GM19351 (cell line): ENCODE measurements at regions not wholly inside any gene's neighbourhood (a gene's known extent, or its start where the extent isn't known, plus 50 kb on each side); places are given as distances from the start of the nearest gene placed in this dataset.
A peak's percentile ranks its signal among the peaks of the same experiment; 100 is the strongest.
"Not testable (repeated sequence)": the region's sequence is repeated elsewhere in the genome, so short reads cannot be mapped to it uniquely, and the experiment has no call there.

Experiments used
- ATAC-seq: cut with Tn5 transposase; IDR thresholded peaks from one replicate; pipeline ENCODE4 v1.9.1; 2021; ENCODE audit warnings: mild to moderate bottlenecking, moderate library complexity; ENCODE audit not compliant: unreplicated experiment

DNA sequence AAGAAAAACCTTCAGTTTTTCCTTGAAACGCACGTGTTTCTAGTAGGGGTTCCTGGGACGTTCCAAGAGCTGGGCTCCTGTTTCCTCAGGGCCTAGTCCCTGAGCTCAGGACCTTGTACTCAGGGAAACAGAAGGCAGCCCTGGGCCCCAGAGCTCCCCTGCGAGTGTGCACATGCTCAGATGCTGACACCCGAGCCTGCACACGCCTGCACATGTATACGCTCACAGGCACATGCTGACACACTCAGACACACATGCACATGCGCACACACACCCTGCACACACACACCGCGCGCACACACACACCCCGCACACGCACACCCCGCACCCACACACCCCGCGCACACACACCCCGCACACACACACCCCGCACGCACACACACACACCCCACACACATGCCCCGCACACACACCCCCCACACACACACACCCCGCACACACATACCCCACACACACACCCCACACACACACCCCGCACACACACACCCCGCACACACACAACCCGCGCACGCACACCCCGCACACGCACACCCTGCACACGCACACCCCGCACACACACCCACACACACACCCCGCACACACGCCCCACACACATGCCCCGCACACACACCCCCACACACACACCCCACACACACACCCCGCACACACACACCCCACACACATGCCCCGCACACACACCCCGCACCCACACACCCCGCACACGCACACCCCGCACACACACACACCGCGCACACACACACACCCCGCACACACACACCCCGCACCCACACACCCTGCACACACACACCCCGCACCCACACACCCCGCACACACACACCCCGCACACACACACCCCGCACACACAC is 52.2 kb downstream of the CALML3 start:
- ATAC-seq = no peak

GRCh38 chr10:5580038-5580428 is 55.3 kb downstream of the CALML3 start:
- not testable (repeated sequence) for ATAC-seq

GRCh38 chr10:5581670-5582566 is 57.2 kb downstream of the CALML3 start:
- peak; percentile 43 for ATAC-seq

DNA sequence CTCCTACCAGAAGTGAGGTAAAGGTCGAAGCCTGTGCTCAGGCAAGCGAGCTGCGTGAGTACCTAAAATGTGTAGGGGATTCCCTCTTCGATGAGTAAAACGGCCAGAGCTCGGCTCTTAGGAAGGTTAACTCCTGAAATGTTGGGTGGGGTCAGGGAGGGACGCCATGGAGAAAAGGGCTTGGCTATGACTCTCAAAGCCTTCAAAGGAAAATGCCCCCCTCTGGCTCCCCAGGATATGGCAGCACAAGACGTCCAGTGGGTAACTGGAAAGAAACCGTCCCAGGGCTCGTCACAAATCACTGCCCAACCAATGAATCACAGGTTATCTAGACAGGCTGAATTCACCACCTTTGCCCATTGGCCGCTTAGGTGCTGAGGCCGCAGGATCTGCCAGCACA is 58.0 kb downstream of the CALML3 start:
- ATAC-seq = no peak

- peak; percentile 37 for ATAC-seq
Measured at GRCh38 chr10:5583525-5584175, 58.9 kb downstream of the CALML3 start.

DNA sequence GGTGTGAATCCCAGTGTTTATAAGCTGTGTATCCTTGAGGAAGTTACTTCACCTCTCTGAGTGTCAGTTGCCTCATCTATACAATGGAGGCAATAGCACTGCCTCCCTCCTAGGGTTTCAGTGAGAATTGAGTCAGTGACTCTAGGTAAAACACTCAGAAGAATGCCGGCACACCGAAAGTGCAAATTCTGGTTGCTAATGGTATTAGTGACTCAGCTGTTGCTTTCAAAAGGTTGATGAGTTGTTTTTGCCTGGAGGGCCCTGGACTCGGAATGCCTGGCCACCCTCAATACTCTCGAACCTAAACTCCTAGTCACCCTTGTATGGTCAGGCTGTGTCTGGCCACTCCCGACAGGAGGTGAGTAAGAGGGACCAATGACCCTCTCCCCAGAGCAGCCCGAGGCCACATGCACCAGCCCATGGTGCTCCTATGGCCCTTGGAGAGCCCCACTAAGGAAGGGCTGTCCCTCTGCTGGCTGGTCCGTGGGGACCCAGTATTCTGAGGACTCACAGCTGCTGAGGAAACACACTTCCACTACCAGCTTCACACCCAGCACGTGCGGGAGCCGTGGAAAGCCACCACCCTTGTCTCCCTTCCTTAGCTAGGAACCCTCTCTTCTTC is 60.2 kb downstream of the CALML3 start:
- ATAC-seq = peak; percentile 74

GRCh38 chr10:5585517-5586206 is 60.9 kb downstream of the CALML3 start:
- ATAC-seq = no peak

GRCh38 chr10:5587151-5588079 is 62.7 kb downstream of the CALML3 start:
- ATAC-seq = no peak

- no peak for ATAC-seq
Measured at GRCh38 chr10:5588080-5588453, 63.3 kb downstream of the CALML3 start.

DNA sequence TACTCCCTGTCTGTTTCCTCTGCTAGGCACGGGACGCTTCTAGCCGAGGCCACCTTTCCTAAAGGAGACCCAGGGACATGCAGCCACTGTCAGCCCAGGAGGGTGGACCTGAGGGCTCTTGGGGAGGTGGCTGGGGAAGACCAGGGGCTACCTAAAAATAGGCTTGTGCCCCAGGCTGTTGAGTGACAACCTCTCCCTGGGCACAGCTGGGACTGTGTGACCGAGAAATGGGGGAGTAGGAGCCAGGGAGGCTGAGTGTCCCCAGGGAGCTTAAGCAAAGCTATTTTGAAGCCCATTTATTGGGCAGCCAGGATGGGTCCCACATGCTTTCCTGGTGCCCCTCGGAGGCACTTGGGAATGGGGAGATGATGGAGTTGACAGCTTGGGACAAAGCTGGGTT is 63.8 kb downstream of the CALML3 start:
- no peak for ATAC-seq
